Tongue (tissue), 1 donor: ENCODE measurements at regions not wholly inside any gene's neighbourhood (a gene's known extent, or its start where the extent isn't known, plus 50 kb on each side); places are given as distances from the start of the nearest gene placed in this dataset.
"Not testable (repeated sequence)": the region's sequence is repeated elsewhere in the genome, so short reads cannot be mapped to it uniquely, and the experiment has no call there.

Experiments used
- DNase-seq: peaks from one replicate; pipeline ENCODE4 v3.0.0-alpha.2; 2015

- DNase-seq = not testable (repeated sequence)
These were observed 186.1 kb upstream of the FTMT start for GRCh38 chr5:121665542-121665941.

GRCh38 chr5:121667292-121667691 lies 184.4 kb upstream of the FTMT start:
- DNase-seq = no peak

- DNase-seq = no peak
These were observed 183.0 kb upstream of the FTMT start for GRCh38 chr5:121668635-121669034.

- no peak for DNase-seq
These were observed 180.1 kb upstream of the FTMT start for GRCh38 chr5:121671624-121672023.

GRCh38 chr5:121675924-121676323 lies 175.8 kb upstream of the FTMT start:
- no peak for DNase-seq

- DNase-seq = no peak
These were observed 170.3 kb upstream of the FTMT start for GRCh38 chr5:121681229-121681855.

GRCh38 chr5:121688126-121688525 lies 163.6 kb upstream of the FTMT start:
- no peak for DNase-seq

GRCh38 chr5:121688781-121689180 lies 162.9 kb upstream of the FTMT start:
- peak; percentile 7 for DNase-seq

GRCh38 chr5:121691478-121691877 lies 160.2 kb upstream of the FTMT start:
- DNase-seq = no peak

- DNase-seq = no peak
These were observed 159.5 kb upstream of the FTMT start for GRCh38 chr5:121692158-121692557.

- DNase-seq = no peak
These were observed 157.8 kb upstream of the FTMT start for GRCh38 chr5:121693864-121694263.

GRCh38 chr5:121695307-121695706 lies 156.4 kb upstream of the FTMT start:
- no peak for DNase-seq

GRCh38 chr5:121698690-121699089 lies 153.0 kb upstream of the FTMT start:
- no peak for DNase-seq

- DNase-seq = no peak
These were observed 150.0 kb upstream of the FTMT start for GRCh38 chr5:121701731-121702130.

- no peak for DNase-seq
These were observed 149.0 kb upstream of the FTMT start for GRCh38 chr5:121702682-121703081.

GRCh38 chr5:121704291-121704690 lies 147.4 kb upstream of the FTMT start:
- no peak for DNase-seq

GRCh38 chr5:121706686-121707085 lies 145.0 kb upstream of the FTMT start:
- DNase-seq = no peak

GRCh38 chr5:121707178-121707577 lies 144.5 kb upstream of the FTMT start:
- no peak for DNase-seq

GRCh38 chr5:121711416-121711815 lies 140.3 kb upstream of the FTMT start:
- no peak for DNase-seq

GRCh38 chr5:121719255-121719654 lies 132.4 kb upstream of the FTMT start:
- no peak for DNase-seq

- DNase-seq = no peak
These were observed 126.2 kb upstream of the FTMT start for GRCh38 chr5:121725450-121725849.

- DNase-seq = no peak
These were observed 124.7 kb upstream of the FTMT start for GRCh38 chr5:121726991-121727390.

GRCh38 chr5:121731377-121731776 lies 120.3 kb upstream of the FTMT start:
- DNase-seq = peak; percentile 50

GRCh38 chr5:121735618-121736017 lies 116.1 kb upstream of the FTMT start:
- DNase-seq = no peak

- DNase-seq = no peak
These were observed 114.6 kb upstream of the FTMT start for GRCh38 chr5:121737120-121737519.
